ENCODE measurements at regions not wholly inside any gene's neighbourhood (a gene's known extent, or its start where the extent isn't known, plus 50 kb on each side); places are given as distances from the start of the nearest gene placed in this dataset.

DNA sequence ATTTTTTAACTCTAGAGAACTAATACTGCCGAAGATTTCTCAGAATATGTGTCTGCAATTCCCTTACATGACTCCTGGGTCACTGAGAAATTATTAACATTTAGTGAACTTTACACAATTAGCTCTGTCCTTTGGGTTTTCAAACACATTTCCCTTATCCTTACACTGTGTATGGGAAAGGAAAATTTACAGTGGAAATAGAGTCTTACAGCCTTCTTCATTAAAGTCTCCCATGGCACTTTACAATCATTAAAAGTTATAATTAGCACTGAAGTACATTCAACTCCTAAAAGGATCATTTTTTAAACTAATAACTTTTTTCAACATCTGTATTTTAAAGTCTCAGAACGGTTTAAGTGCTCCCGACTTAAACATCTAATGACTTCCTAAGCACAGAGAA is 627.5 kb upstream of the TYRP1 start:
- H3K27me3 Mint-ChIP-seq (ENCODE audit: unreplicated experiment): no peaks in the 10 kb centered on the region
- no peaks in the 10 kb centered on the region for H3K36me3 Mint-ChIP-seq (ENCODE audit: low read depth, unreplicated experiment)
- H3K4me1 Mint-ChIP-seq (ENCODE audit: unreplicated experiment): peaks cover 13% of the 10 kb centered on the region
- TF ChIP-seq, protein P1, sequence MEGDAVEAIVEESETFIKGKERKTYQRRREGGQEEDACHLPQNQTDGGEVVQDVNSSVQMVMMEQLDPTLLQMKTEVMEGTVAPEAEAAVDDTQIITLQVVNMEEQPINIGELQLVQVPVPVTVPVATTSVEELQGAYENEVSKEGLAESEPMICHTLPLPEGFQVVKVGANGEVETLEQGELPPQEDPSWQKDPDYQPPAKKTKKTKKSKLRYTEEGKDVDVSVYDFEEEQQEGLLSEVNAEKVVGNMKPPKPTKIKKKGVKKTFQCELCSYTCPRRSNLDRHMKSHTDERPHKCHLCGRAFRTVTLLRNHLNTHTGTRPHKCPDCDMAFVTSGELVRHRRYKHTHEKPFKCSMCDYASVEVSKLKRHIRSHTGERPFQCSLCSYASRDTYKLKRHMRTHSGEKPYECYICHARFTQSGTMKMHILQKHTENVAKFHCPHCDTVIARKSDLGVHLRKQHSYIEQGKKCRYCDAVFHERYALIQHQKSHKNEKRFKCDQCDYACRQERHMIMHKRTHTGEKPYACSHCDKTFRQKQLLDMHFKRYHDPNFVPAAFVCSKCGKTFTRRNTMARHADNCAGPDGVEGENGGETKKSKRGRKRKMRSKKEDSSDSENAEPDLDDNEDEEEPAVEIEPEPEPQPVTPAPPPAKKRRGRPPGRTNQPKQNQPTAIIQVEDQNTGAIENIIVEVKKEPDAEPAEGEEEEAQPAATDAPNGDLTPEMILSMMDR (IDR thresholded peaks at IDR 0.05; ENCODE audit: unreplicated experiment): no peak
- no peak for DNase-seq (ENCODE audit: low spot score)
- H3K27ac Mint-ChIP-seq (ENCODE audit: unreplicated experiment): no peak overlapping the region
- no peaks in the 10 kb centered on the region for H3K9me3 Mint-ChIP-seq (ENCODE audit: unreplicated experiment)
- no peak overlapping the region for H3K4me3 Mint-ChIP-seq (ENCODE audit: unreplicated experiment)

DNA sequence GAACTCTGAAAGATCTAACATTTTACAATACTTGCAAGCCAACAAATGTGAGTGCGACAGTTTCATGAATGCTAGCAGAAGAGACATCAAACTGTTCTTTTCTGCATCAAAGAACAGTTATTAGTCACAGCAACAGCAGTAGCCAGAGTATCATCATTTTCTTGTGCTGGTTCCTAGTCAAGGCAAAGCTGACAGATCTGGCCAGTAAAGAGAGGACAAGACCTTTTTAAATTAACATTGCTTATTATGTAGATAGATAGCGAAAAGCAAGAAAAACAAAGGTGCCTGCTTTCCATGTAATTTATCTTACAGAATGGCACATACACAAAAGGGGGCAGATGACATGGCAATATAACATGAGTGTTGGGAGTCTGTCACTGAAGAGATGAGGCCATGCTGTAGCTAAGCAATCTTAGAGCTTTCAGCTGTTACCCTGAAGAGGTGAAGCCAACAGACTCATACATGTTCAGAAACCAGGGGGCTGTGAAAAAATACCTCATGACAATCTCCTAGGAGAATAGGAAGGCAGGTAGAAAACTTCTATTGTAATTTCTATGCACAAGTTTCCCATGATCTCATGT is 626.6 kb upstream of the TYRP1 start:
- Mint-ChIP-seq H3K9me3 (ENCODE audit: unreplicated experiment) (no peaks in the 10 kb centered on the region), H3K4me1 (ENCODE audit: unreplicated experiment) (peaks cover 13% of the 10 kb centered on the region), H3K36me3 (ENCODE audit: low read depth, unreplicated experiment) (no peaks in the 10 kb centered on the region), H3K27ac (ENCODE audit: unreplicated experiment) (no peak overlapping the region), H3K4me3 (ENCODE audit: unreplicated experiment) (no peak overlapping the region), H3K27me3 (ENCODE audit: unreplicated experiment) (no peaks in the 10 kb centered on the region)
- no peak for DNase-seq (ENCODE audit: low spot score)
- TF ChIP-seq, protein P1 (IDR thresholded peaks at IDR 0.05; ENCODE audit: unreplicated experiment): no peak

DNA sequence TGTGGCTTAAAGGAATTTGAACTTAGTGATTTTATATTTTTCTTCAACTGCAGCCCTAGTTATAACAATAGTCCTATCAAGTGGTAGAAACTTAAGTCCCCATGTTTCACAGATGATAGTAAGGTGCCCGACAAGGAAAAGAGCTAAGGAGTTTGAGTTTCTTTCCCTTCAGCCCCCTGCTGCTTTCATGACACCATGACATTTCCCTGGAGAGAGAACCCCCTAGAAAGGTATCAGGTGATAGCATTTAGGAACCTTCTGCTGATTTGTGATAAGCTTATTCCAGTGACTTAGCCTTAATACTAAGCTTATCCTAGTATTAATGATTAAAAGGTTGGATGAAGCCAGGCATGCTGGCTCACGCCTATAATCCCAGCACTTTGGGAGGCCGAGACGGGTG is 623.8 kb upstream of the TYRP1 start:
- Mint-ChIP-seq H3K27ac (ENCODE audit: unreplicated experiment) (no peak overlapping the region), H3K4me3 (ENCODE audit: unreplicated experiment) (no peak overlapping the region), H3K4me1 (ENCODE audit: unreplicated experiment) (peaks cover 6% of the 10 kb centered on the region), H3K27me3 (ENCODE audit: unreplicated experiment) (no peaks in the 10 kb centered on the region), H3K36me3 (ENCODE audit: low read depth, unreplicated experiment) (no peaks in the 10 kb centered on the region), H3K9me3 (ENCODE audit: unreplicated experiment) (no peaks in the 10 kb centered on the region)
- TF ChIP-seq, protein P1 (IDR thresholded peaks at IDR 0.05; ENCODE audit: unreplicated experiment): no peak
- no peak for DNase-seq (ENCODE audit: low spot score)

DNA sequence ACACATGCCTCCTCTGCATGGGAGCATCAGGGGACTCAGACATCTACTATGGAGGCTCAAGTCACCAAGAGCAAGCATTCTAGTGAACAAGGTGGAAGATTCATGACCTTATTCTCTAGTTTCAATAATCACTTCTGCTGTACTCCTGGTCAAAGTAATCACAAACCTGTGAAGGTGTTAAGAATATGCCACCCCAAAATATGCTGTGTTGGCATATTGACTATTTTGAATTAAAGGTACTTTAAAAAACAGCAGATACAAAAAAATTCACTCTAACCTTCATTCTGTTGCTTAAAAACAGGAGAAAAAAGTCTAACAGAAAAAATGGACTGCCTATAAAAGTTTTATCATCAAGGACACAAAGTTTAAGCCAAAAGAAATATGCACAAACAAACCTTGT is 607.8 kb upstream of the TYRP1 start:
- Mint-ChIP-seq H3K27me3 (ENCODE audit: unreplicated experiment) (no peaks in the 10 kb centered on the region), H3K27ac (ENCODE audit: unreplicated experiment) (no peak overlapping the region), H3K9me3 (ENCODE audit: unreplicated experiment) (no peaks in the 10 kb centered on the region), H3K36me3 (ENCODE audit: low read depth, unreplicated experiment) (no peaks in the 10 kb centered on the region), H3K4me1 (ENCODE audit: unreplicated experiment) (no peaks in the 10 kb centered on the region), H3K4me3 (ENCODE audit: unreplicated experiment) (no peak overlapping the region)
- TF ChIP-seq, protein P1 (IDR thresholded peaks at IDR 0.05; ENCODE audit: unreplicated experiment): no peak
- DNase-seq (ENCODE audit: low spot score): no peak

DNA sequence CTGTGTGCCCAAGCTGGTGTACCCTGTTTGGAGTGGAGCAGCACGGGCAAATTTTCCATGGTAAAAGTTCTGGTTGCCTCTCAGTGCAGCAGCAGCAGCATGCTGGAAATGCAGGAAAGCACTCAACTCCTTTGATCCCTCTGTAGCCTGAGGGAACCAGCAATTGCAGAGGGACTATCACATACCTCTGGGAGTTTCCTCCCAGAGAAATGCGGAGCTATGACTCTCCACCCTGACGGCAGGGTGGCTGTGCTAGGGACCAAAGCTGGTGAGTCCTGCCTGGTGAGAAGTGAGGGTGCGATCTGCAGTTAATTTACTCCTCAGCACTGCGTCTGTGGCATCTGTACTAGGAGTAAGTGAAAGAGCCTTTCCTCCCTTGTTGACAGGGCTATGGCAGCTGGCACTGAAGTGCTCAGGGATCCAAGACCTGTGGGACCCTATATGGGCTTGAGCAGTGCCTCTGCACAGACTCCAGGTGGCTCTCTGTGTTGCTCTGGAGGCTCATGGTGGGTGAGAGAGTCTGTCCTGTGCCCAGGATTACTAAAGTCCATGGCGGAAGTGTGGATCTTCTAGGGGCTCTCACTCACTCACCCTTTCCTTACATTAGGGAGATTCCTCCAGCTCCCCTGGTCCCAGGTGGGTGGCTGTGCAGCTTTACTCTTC is 601.2 kb upstream of the TYRP1 start:
- Mint-ChIP-seq H3K4me1 (ENCODE audit: unreplicated experiment) (no peaks in the 10 kb centered on the region), H3K36me3 (ENCODE audit: low read depth, unreplicated experiment) (no peaks in the 10 kb centered on the region), H3K27ac (ENCODE audit: unreplicated experiment) (no peak overlapping the region), H3K9me3 (ENCODE audit: unreplicated experiment) (no peaks in the 10 kb centered on the region), H3K27me3 (ENCODE audit: unreplicated experiment) (no peaks in the 10 kb centered on the region), H3K4me3 (ENCODE audit: unreplicated experiment) (no peak overlapping the region)
- DNase-seq (ENCODE audit: low spot score): no peak
- TF ChIP-seq, protein P1 (IDR thresholded peaks at IDR 0.05; ENCODE audit: unreplicated experiment): no peak
